ENCODE measurements at regions not wholly inside any gene's neighbourhood (a gene's known extent, or its start where the extent isn't known, plus 50 kb on each side); places are given as distances from the start of the nearest gene placed in this dataset.

DNA sequence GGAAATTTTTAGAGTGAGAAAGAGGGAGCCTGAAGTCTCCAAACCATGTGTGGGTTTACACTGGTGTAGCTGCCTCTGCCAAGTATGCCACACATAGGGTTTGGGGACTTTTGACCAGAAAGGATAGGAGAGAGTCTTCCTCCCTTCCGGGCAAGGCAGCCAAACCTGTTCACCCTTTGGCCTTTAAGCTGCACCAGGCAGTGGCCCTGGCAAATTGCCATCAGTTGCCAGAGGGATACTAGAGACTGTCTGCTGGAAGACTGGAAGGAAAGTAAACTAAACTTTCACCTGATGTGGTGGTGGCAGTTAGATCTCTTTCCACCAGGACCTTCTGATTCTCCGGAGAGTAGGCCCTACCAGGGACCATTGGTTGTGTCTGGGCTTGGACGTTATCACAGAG, 1263.2 kb downstream of the FAM181B start:
- no peak for TF ChIP-seq HDGF (IDR thresholded peaks at IDR 0.05; ENCODE audit: borderline replicate concordance)
- no peak for TF ChIP-seq CTBP1 (IDR thresholded peaks at IDR 0.05; ENCODE audit: borderline replicate concordance)
- no peak for TF ChIP-seq FOXK2 (IDR thresholded peaks at IDR 0.05)
- TF ChIP-seq L3MBTL2 (conservative IDR thresholded peaks at IDR 0.05) = no peak
